GM13976 (cell line): ENCODE measurements at regions not wholly inside any gene's neighbourhood (a gene's known extent, or its start where the extent isn't known, plus 50 kb on each side); places are given as distances from the start of the nearest gene placed in this dataset.

Experiments used
- DNase-seq: peaks from one replicate; pipeline ENCODE4 v3.0.0; 2012; ENCODE audit warnings: low spot score
- CTCF ChIP-seq: IDR thresholded peaks from 2 replicates; pipeline ENCODE4 v1.5.1; 2012; ENCODE audit warnings: borderline replicate concordance, mild to moderate bottlenecking; ENCODE audit not compliant: insufficient read depth; ENCODE audit errors: extremely low read depth, missing control alignments, control extremely low read depth
- in situ Hi-C: fragments of 300-500 bp; cut with MboI; formaldehyde crosslinking; loops from one replicate; pipeline ENCODE4 v1.12.0; 2022; ENCODE audit warnings: low sequenced_read_pairs, mixed read lengths, inconsistent platforms; ENCODE audit not compliant: unreplicated experiment

- no peak for TF ChIP-seq CTCF
- in situ Hi-C loops: no loop called here
- DNase-seq: no peak
Observed at GRCh38 chr6:111993342-111993741, 60.6 kb upstream of the CCN6 start.

GRCh38 chr6:111994791-111995190 is 59.1 kb upstream of the CCN6 start:
- no peak for TF ChIP-seq CTCF
- DNase-seq: no peak
- in situ Hi-C loops: no loop called here

- in situ Hi-C loops: no loop called here
- DNase-seq: no peak
- no peak for TF ChIP-seq CTCF
Observed at GRCh38 chr6:111995404-111995803, 58.5 kb upstream of the CCN6 start.

GRCh38 chr6:111996144-111996865 is 57.6 kb upstream of the CCN6 start:
- in situ Hi-C loops: no loop called here
- DNase-seq: no peak
- TF ChIP-seq CTCF: no peak

- DNase-seq: peak; percentile 69
- TF ChIP-seq CTCF: peak; percentile 88
- in situ Hi-C loops: no loop called here
Observed at GRCh38 chr6:111997078-111997852, 56.6 kb upstream of the CCN6 start.

- in situ Hi-C loops: no loop called here
- TF ChIP-seq CTCF: no peak
- no peak for DNase-seq
Observed at GRCh38 chr6:111997853-111998208, 56.1 kb upstream of the CCN6 start.

GRCh38 chr6:112002307-112002706 is 51.6 kb upstream of the CCN6 start:
- in situ Hi-C loops: loop anchor here (5.0 to 25.0 kb wide), 2 partner anchors 295 to 965 kb away; no protein-coding TSS in a partner anchor
- DNase-seq: no peak

More at GRCh38 chr6:112002307-112002706, 51.6 kb upstream of the CCN6 start:
- TF ChIP-seq CTCF: no peak
